Activated CD8-positive, alpha-beta memory T cell treated with anti-CD3 and anti-CD28 coated beads, Interleukin-2, amount 50 U/mL, for 1 hour (primary cell): ENCODE measurements at regions not wholly inside any gene's neighbourhood (a gene's known extent, or its start where the extent isn't known, plus 50 kb on each side); places are given as distances from the start of the nearest gene placed in this dataset.

ENCODE experiments used
- DNase-seq: peaks from one replicate; pipeline ENCODE4 v3.0.0-alpha.2; 2020; ENCODE audit errors: extremely low read depth

- no peak for DNase-seq
These were observed 258.9 kb upstream of the TNP1 start for GRCh38 chr2:217118559-217119284.

GRCh38 chr2:217117523-217117922, 257.7 kb upstream of the TNP1 start:
- no peak for DNase-seq

- no peak for DNase-seq
These were observed 256.7 kb upstream of the TNP1 start for GRCh38 chr2:217116610-217117009.

- no peak for DNase-seq
These were observed 254.3 kb upstream of the TNP1 start for GRCh38 chr2:217114117-217114516.

GRCh38 chr2:217113491-217113890, 253.6 kb upstream of the TNP1 start:
- no peak for DNase-seq

- DNase-seq: no peak
These were observed 250.7 kb upstream of the TNP1 start for GRCh38 chr2:217110550-217110949.

- DNase-seq: no peak
These were observed 248.7 kb upstream of the TNP1 start for GRCh38 chr2:217108575-217109027.

- no peak for DNase-seq
These were observed 248.2 kb upstream of the TNP1 start for GRCh38 chr2:217108086-217108485.

GRCh38 chr2:217107480-217107879, 247.6 kb upstream of the TNP1 start:
- no peak for DNase-seq

- no peak for DNase-seq
These were observed 246.8 kb upstream of the TNP1 start for GRCh38 chr2:217106650-217107014.

GRCh38 chr2:217105733-217106649, 246.1 kb upstream of the TNP1 start:
- no peak for DNase-seq

- DNase-seq: no peak
These were observed 244.1 kb upstream of the TNP1 start for GRCh38 chr2:217103752-217104545.

- DNase-seq: no peak
These were observed 243.1 kb upstream of the TNP1 start for GRCh38 chr2:217102956-217103355.

- no peak for DNase-seq
These were observed 242.1 kb upstream of the TNP1 start for GRCh38 chr2:217101972-217102371.

GRCh38 chr2:217099561-217099960, 239.7 kb upstream of the TNP1 start:
- no peak for DNase-seq

- no peak for DNase-seq
These were observed 238.6 kb upstream of the TNP1 start for GRCh38 chr2:217098435-217098834.

- DNase-seq: no peak
These were observed 237.5 kb upstream of the TNP1 start for GRCh38 chr2:217097346-217097745.

- DNase-seq: no peak
These were observed 236.8 kb upstream of the TNP1 start for GRCh38 chr2:217096474-217097225.

- no peak for DNase-seq
These were observed 235.8 kb upstream of the TNP1 start for GRCh38 chr2:217095511-217096205.

GRCh38 chr2:217092710-217093379, 233.0 kb upstream of the TNP1 start:
- DNase-seq: no peak
